Transverse colon (tissue), 4 donors: ENCODE measurements at regions not wholly inside any gene's neighbourhood (a gene's known extent, or its start where the extent isn't known, plus 50 kb on each side); places are given as distances from the start of the nearest gene placed in this dataset.

ENCODE experiments used
- DNase-seq: peaks from one replicate; pipeline ENCODE4 v3.0.0-alpha.2; 2019
- H3K27ac ChIP-seq, 4 donors: fragments of 200-600 bp; sonication (generic); 2 replicates each; pipeline ENCODE4 v1.5.1; 2016 to 2018; ENCODE audit warnings: inconsistent platforms in 4 of 4
- H3K27me3 ChIP-seq: fragments of 200-600 bp; sonication (generic); 2 replicates; pipeline ENCODE4 v1.5.1; 2017; ENCODE audit warnings: inconsistent platforms
- H3K36me3 ChIP-seq, 4 donors: fragments of 200-600 bp; sonication (generic); 2 replicates each; pipeline ENCODE4 v1.5.1; 2017 to 2019; ENCODE audit warnings: inconsistent platforms in 4 of 4
- H3K4me1 ChIP-seq, 4 donors: fragments of 200-600 bp; sonication (generic); 2 replicates each; pipeline ENCODE4 v1.5.1; 2017 to 2020; ENCODE audit warnings: inconsistent platforms in 4 of 4
- H3K4me3 ChIP-seq, 4 donors: fragments of 200-600 bp; sonication (generic); 1 replicate in 1 of 4; 2 replicates in 3 of 4; pipeline versions ENCODE4 v1.5.1 to v1.6.1; 2017 to 2019; ENCODE audit warnings: inconsistent platforms in 4 of 4
- H3K9me3 ChIP-seq, 2 donors: fragments of 200-600 bp; sonication (generic); 2 replicates each; pipeline ENCODE4 v1.5.1; 2017 to 2019; ENCODE audit warnings: inconsistent platforms in 2 of 2
- EP300 ChIP-seq: sonication (generic); formaldehyde crosslinking; IDR thresholded peaks from one replicate; pipeline ENCODE4 v1.6.1; 2017; ENCODE audit warnings: antibody characterized with exemption, low read depth
- POLR2A ChIP-seq: fragments of 450-650 bp; IDR thresholded peaks from one replicate; pipeline ENCODE4 v1.6.1; 2016; ENCODE audit warnings: antibody characterized with exemption, mild to moderate bottlenecking, moderate library complexity
- POLR2AphosphoS5 ChIP-seq, 3 donors: sonication (generic); formaldehyde crosslinking; IDR thresholded peaks; one replicate each; pipeline ENCODE4 v1.6.1; 2016; ENCODE audit warnings: antibody characterized with exemption in 3 of 3
- WGBS, 2 donors: methylation state at CpG; one replicate each; pipeline ENCODE4 v1.1.5; 2018; ENCODE audit warnings: low coverage in 1 of 2; 5-methylcytosine and 5-hydroxymethylcytosine counted together
- in situ Hi-C, 4 donors: fragments of 200-750 bp; cut with MboI; loops; one replicate each; pipeline versions ENCODE4 v1.15.0 to v1.15.1; 2017; ENCODE audit warnings: low sequenced_read_pairs in 3 of 4, low pct_ligation_motif_present in 1 of 4, low pct_unique_long_range_greater_than_20kb in 1 of 4
- intact Hi-C: fragments of 100-400 bp; cut with DNase I; formaldehyde crosslinking; loops from one replicate; pipeline ENCODE4 v1.15.1; 2023; ENCODE audit warnings: low total_unique reads
- TF ChIP-seq, protein P1 (sequence below), 5 experiments: fragments of 200-600 bp in 3 of 5; fragments of 450-650 bp in 2 of 5; sonication (generic) in 3 of 5; IDR thresholded peaks; 1 replicate in 2 of 5; 2 replicates in 3 of 5; pipeline ENCODE4 v1.5.1; 2016 to 2017; ENCODE audit warnings: antibody characterized with exemption in 5 of 5, inconsistent platforms in 3 of 5, mild to moderate bottlenecking in 2 of 5, moderate library complexity in 1 of 5

GRCh38 chr5:34563931-34564709 is 92.0 kb upstream of the RAI14 start:
- intact Hi-C loops = no loop called here
- H3K27ac ChIP-seq = peak overlapping the region in 1 of 4 donors; percentile 12
- H3K4me3 ChIP-seq = no peak overlapping the region
- TF ChIP-seq POLR2AphosphoS5 (IDR thresholded peaks at IDR 0.05) = no peak
- TF ChIP-seq, protein P1, sequence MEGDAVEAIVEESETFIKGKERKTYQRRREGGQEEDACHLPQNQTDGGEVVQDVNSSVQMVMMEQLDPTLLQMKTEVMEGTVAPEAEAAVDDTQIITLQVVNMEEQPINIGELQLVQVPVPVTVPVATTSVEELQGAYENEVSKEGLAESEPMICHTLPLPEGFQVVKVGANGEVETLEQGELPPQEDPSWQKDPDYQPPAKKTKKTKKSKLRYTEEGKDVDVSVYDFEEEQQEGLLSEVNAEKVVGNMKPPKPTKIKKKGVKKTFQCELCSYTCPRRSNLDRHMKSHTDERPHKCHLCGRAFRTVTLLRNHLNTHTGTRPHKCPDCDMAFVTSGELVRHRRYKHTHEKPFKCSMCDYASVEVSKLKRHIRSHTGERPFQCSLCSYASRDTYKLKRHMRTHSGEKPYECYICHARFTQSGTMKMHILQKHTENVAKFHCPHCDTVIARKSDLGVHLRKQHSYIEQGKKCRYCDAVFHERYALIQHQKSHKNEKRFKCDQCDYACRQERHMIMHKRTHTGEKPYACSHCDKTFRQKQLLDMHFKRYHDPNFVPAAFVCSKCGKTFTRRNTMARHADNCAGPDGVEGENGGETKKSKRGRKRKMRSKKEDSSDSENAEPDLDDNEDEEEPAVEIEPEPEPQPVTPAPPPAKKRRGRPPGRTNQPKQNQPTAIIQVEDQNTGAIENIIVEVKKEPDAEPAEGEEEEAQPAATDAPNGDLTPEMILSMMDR (IDR thresholded peaks at IDR 0.05) = no peak
- TF ChIP-seq POLR2A = no peak
- TF ChIP-seq EP300 = no peak
- no peaks in the 10 kb centered on the region for H3K27me3 ChIP-seq
- H3K4me1 ChIP-seq = no peaks in the 10 kb centered on the region
- WGBS, 2 donors = 54 to 86% methylated on average over 3 to 21 of the region's 21 CpGs
- no peaks in the 10 kb centered on the region for H3K9me3 ChIP-seq
- in situ Hi-C loops = no loop called here
- H3K36me3 ChIP-seq = no peaks in the 10 kb centered on the region
- no peak for DNase-seq

GRCh38 chr5:34564710-34565235 is 91.4 kb upstream of the RAI14 start:
- peak overlapping the region in 1 of 4 donors; percentile 12 for H3K27ac ChIP-seq
- no peaks in the 10 kb centered on the region for H3K27me3 ChIP-seq
- no peaks in the 10 kb centered on the region for H3K4me1 ChIP-seq
- no peak for TF ChIP-seq EP300
- no peak for TF ChIP-seq POLR2A
- no peak for TF ChIP-seq POLR2AphosphoS5 (IDR thresholded peaks at IDR 0.05)
- TF ChIP-seq, protein P1 (IDR thresholded peaks at IDR 0.05) = no peak
- H3K9me3 ChIP-seq = no peaks in the 10 kb centered on the region
- WGBS, 2 donors = 84 to 88% methylated on average over 7 to 15 of the region's 15 CpGs
- H3K36me3 ChIP-seq = no peaks in the 10 kb centered on the region
- intact Hi-C loops (no loop called here), in situ Hi-C loops (no loop called here)
- H3K4me3 ChIP-seq = no peak overlapping the region
- DNase-seq = no peak

DNA sequence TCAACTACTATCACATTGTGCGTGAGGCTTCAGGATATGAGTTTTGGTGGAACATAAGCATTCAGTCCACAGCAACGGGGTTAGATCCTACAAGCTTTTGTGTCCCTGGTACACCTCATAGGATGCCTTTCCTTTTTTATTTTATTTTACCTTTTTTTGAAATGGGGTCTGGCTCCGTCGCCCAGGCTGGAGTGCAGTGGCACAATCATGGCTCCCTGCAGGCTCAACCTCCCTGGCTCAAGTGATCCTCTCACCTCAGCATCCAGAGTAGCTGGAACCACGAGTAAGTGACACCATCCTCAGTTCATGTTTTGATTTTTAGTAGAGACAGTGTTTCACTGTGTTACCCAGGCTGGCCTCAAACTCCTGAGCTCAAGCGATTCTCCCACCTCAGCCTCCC is 86.0 kb upstream of the RAI14 start:
- no peak overlapping the region for H3K4me3 ChIP-seq
- no peak for DNase-seq
- no peak for TF ChIP-seq POLR2A
- TF ChIP-seq, protein P1 (IDR thresholded peaks at IDR 0.05) = no peak
- TF ChIP-seq POLR2AphosphoS5 (IDR thresholded peaks at IDR 0.05) = no peak
- in situ Hi-C loops = no loop called here
- H3K27me3 ChIP-seq = no peaks in the 10 kb centered on the region
- no peaks in the 10 kb centered on the region for H3K36me3 ChIP-seq
- no peak overlapping the region for H3K27ac ChIP-seq
- H3K4me1 ChIP-seq = peaks cover 0 to 8% (median 0%) of the 10 kb centered on the region in 4 donors
- intact Hi-C loops = no loop called here
- 88% methylated on average over 6 of the region's 6 CpGs; no CpG with 5 or more reads in 1 of the 2 donors for WGBS, 2 donors
- no peaks in the 10 kb centered on the region for H3K9me3 ChIP-seq

DNA sequence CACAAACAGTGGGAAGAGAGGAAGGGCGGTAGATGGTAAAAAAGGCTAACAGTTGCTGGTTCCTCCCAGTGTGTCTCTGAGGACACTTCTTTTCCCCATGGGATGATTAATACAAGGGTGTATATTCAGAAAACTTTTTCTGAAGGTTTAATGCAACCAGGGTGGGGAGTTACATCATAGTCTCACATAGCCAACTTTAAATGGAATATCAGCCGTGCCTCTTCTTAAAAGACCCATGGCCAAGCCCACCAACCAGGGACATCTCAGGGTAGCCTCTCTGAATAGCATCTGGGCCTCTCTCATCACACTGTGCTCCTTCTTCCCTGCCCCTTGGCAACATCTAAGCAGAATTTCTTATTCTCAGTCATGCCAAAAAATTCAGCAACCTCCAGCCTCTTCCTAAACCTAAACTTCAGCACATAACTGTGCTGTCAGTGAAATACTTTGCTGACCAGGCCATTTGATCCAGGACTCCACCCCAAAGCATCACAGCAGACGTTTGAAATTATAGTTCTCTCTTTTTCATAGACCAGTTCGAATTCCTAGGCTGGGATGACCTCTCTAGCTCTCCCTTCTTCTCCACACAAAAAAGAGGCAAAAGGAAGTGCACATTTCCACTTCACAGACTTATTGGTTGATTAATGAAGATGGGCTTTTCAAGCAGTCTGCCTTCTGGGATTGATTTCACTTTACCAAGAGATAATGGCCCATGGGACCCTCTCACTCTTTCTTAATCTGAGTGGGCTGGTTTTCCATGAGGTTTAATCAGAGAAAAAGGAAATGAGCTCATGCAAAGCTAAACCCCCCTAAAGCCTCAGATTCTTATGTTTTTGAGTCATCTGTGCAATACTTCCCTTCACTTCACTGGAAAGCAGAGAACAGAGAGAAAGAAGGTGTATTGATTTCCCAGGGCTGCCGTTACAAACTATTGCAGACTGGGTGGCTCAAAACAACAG is 85.1 kb upstream of the RAI14 start:
- in situ Hi-C loops (no loop called here), intact Hi-C loops (no loop called here)
- Histone ChIP-seq H3K36me3 (no peaks in the 10 kb centered on the region), H3K4me3 (no peak overlapping the region), H3K27me3 (no peaks in the 10 kb centered on the region), H3K9me3 (no peaks in the 10 kb centered on the region), H3K4me1 (peaks cover 0 to 8% (median 0%) of the 10 kb centered on the region in 4 donors), H3K27ac (no peak overlapping the region)
- DNase-seq = no peak
- TF ChIP-seq EP300 (no peak), POLR2A (no peak), POLR2AphosphoS5 (IDR thresholded peaks at IDR 0.05) (no peak)
- TF ChIP-seq, protein P1 (IDR thresholded peaks at IDR 0.05) = no peak
- WGBS, 2 donors = 58 to 77% methylated on average over 4 to 5 of the region's 5 CpGs
